Endothelial cell (in vitro differentiated cells): ENCODE measurements at regions not wholly inside any gene's neighbourhood (a gene's known extent, or its start where the extent isn't known, plus 50 kb on each side); places are given as distances from the start of the nearest gene placed in this dataset.

Experiments
- DNase-seq: peaks from one replicate; pipeline ENCODE4 v3.0.0; 2021; ENCODE audit warnings: low spot score
- H3K27ac Mint-ChIP-seq: one replicate; pipeline ENCODE4 v1.8.0; 2021; ENCODE audit warnings: mixed read lengths, inconsistent platforms; ENCODE audit not compliant: unreplicated experiment
- H3K27me3 Mint-ChIP-seq: one replicate; pipeline ENCODE4 v1.8.0; 2021; ENCODE audit warnings: mild to moderate bottlenecking, moderate library complexity, mixed read lengths, inconsistent platforms; ENCODE audit not compliant: unreplicated experiment
- H3K36me3 Mint-ChIP-seq: one replicate; pipeline ENCODE4 v1.8.0; 2021; ENCODE audit warnings: mild to moderate bottlenecking, low read depth, mixed read lengths, inconsistent platforms; ENCODE audit not compliant: unreplicated experiment
- H3K4me1 Mint-ChIP-seq: one replicate; pipeline ENCODE4 v1.8.0; 2021; ENCODE audit warnings: mild to moderate bottlenecking, mixed read lengths, inconsistent platforms; ENCODE audit not compliant: unreplicated experiment
- H3K4me3 Mint-ChIP-seq: one replicate; pipeline ENCODE4 v1.8.0; 2021; ENCODE audit warnings: mild to moderate bottlenecking, mixed read lengths, inconsistent platforms; ENCODE audit not compliant: unreplicated experiment
- H3K9me3 Mint-ChIP-seq: one replicate; pipeline ENCODE4 v1.8.0; 2021; ENCODE audit warnings: mixed read lengths, inconsistent platforms; ENCODE audit not compliant: unreplicated experiment
- CTCF ChIP-seq: fragments of 200-600 bp; sonication (generic); IDR thresholded peaks from one replicate; pipeline ENCODE4 v1.5.0; 2021; ENCODE audit warnings: antibody characterized with exemption; ENCODE audit not compliant: unreplicated experiment

GRCh38 chr5:4643960-4644359, 496.2 kb upstream of the ADAMTS16 start:
- H3K36me3 Mint-ChIP-seq = no peaks in the 10 kb centered on the region
- H3K9me3 Mint-ChIP-seq = no peaks in the 10 kb centered on the region
- no peak for TF ChIP-seq CTCF
- H3K4me3 Mint-ChIP-seq = no peak overlapping the region
- DNase-seq = no peak
- H3K4me1 Mint-ChIP-seq = no peaks in the 10 kb centered on the region
- H3K27ac Mint-ChIP-seq = no peak overlapping the region
- peaks cover 1% of the 10 kb centered on the region for H3K27me3 Mint-ChIP-seq

GRCh38 chr5:4646715-4647375, 493.3 kb upstream of the ADAMTS16 start:
- no peaks in the 10 kb centered on the region for H3K4me1 Mint-ChIP-seq
- H3K36me3 Mint-ChIP-seq = no peaks in the 10 kb centered on the region
- peaks cover 1% of the 10 kb centered on the region for H3K27me3 Mint-ChIP-seq
- TF ChIP-seq CTCF = no peak
- H3K4me3 Mint-ChIP-seq = no peak overlapping the region
- no peaks in the 10 kb centered on the region for H3K9me3 Mint-ChIP-seq
- no peak overlapping the region for H3K27ac Mint-ChIP-seq
- DNase-seq = no peak

- Mint-ChIP-seq H3K27me3 (peaks cover 1% of the 10 kb centered on the region), H3K9me3 (no peaks in the 10 kb centered on the region), H3K36me3 (no peaks in the 10 kb centered on the region), H3K27ac (no peak overlapping the region), H3K4me1 (no peaks in the 10 kb centered on the region), H3K4me3 (no peak overlapping the region)
- TF ChIP-seq CTCF = no peak
- no peak for DNase-seq
Observed at GRCh38 chr5:4647955-4648354, 492.2 kb upstream of the ADAMTS16 start.

GRCh38 chr5:4651806-4652565, 488.1 kb upstream of the ADAMTS16 start:
- Mint-ChIP-seq H3K27me3 (no peaks in the 10 kb centered on the region), H3K36me3 (no peaks in the 10 kb centered on the region), H3K4me1 (no peaks in the 10 kb centered on the region), H3K9me3 (no peaks in the 10 kb centered on the region), H3K27ac (no peak overlapping the region), H3K4me3 (no peak overlapping the region)
- no peak for TF ChIP-seq CTCF
- no peak for DNase-seq

- no peak for DNase-seq
- peaks cover 3% of the 10 kb centered on the region for H3K4me1 Mint-ChIP-seq
- peaks cover 3% of the 10 kb centered on the region for H3K36me3 Mint-ChIP-seq
- no peak for TF ChIP-seq CTCF
- H3K4me3 Mint-ChIP-seq = no peak overlapping the region
- H3K27me3 Mint-ChIP-seq = peaks cover 2% of the 10 kb centered on the region
- H3K27ac Mint-ChIP-seq = no peak overlapping the region
- H3K9me3 Mint-ChIP-seq = no peaks in the 10 kb centered on the region
Observed at GRCh38 chr5:4653475-4653874, 486.7 kb upstream of the ADAMTS16 start.
